Effector memory CD4-positive, alpha-beta T cell (primary cell): ENCODE measurements at regions not wholly inside any gene's neighbourhood (a gene's known extent, or its start where the extent isn't known, plus 50 kb on each side); places are given as distances from the start of the nearest gene placed in this dataset.

ENCODE experiments used
- DNase-seq, 3 donors: peaks; one replicate each; pipeline ENCODE4 v3.0.0-alpha.2; 2020
- H3K27ac ChIP-seq: 2 replicates; pipeline ENCODE4 v1.7.0; 2013; ENCODE audit warnings: mild to moderate bottlenecking, low read length, moderate library complexity; ENCODE audit not compliant: insufficient read depth, poor library complexity, severe bottlenecking
- H3K27me3 ChIP-seq: replicated peaks from 2 replicates; pipeline ENCODE4 v1.7.0; 2013; ENCODE audit warnings: mild to moderate bottlenecking, low read length; ENCODE audit not compliant: insufficient read depth, control insufficient read depth, poor library complexity, severe bottlenecking
- H3K36me3 ChIP-seq: 2 replicates; pipeline ENCODE4 v1.7.0; 2013; ENCODE audit warnings: mild to moderate bottlenecking, low read length, moderate library complexity; ENCODE audit not compliant: control insufficient read depth, insufficient read depth
- H3K4me1 ChIP-seq: 2 replicates; pipeline ENCODE4 v1.7.0; 2013; ENCODE audit warnings: low read length, mild to moderate bottlenecking; ENCODE audit not compliant: control insufficient read depth, insufficient read depth, poor library complexity, severe bottlenecking
- H3K4me3 ChIP-seq: 2 replicates; pipeline ENCODE4 v1.7.0; 2013; ENCODE audit warnings: low read length, low read depth, mild to moderate bottlenecking; ENCODE audit not compliant: insufficient read depth, poor library complexity, severe bottlenecking
- H3K9me3 ChIP-seq: 2 replicates; pipeline ENCODE4 v1.7.0; 2013; ENCODE audit warnings: mild to moderate bottlenecking, low read length, moderate library complexity; ENCODE audit not compliant: control insufficient read depth

DNA sequence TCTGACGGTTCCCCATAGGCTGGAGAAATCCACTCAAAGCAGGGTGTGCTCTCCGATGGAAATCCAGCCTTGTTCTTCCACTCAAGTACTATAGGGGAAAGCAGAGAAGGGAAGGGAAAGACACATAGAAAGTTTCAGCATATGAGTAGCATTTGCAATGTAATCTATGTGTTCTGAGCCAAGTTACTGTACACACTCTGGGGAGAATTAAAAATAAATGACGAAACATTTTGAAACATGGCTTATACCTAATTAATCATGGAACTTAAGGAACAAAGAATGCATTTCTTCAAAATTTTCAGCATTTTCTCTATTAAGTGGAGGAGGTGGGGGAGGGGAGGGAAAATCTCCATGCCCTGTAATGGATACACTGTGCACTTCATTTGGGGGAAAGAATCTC is 198.1 kb upstream of the HABP2 start:
- no peak overlapping the region for H3K27ac ChIP-seq
- no peaks in the 10 kb centered on the region for H3K27me3 ChIP-seq
- H3K4me1 ChIP-seq, result no peaks in the 10 kb centered on the region
- H3K36me3 ChIP-seq, result no peaks in the 10 kb centered on the region
- no peak for DNase-seq
- no peak overlapping the region for H3K4me3 ChIP-seq
- no peaks in the 10 kb centered on the region for H3K9me3 ChIP-seq

DNA sequence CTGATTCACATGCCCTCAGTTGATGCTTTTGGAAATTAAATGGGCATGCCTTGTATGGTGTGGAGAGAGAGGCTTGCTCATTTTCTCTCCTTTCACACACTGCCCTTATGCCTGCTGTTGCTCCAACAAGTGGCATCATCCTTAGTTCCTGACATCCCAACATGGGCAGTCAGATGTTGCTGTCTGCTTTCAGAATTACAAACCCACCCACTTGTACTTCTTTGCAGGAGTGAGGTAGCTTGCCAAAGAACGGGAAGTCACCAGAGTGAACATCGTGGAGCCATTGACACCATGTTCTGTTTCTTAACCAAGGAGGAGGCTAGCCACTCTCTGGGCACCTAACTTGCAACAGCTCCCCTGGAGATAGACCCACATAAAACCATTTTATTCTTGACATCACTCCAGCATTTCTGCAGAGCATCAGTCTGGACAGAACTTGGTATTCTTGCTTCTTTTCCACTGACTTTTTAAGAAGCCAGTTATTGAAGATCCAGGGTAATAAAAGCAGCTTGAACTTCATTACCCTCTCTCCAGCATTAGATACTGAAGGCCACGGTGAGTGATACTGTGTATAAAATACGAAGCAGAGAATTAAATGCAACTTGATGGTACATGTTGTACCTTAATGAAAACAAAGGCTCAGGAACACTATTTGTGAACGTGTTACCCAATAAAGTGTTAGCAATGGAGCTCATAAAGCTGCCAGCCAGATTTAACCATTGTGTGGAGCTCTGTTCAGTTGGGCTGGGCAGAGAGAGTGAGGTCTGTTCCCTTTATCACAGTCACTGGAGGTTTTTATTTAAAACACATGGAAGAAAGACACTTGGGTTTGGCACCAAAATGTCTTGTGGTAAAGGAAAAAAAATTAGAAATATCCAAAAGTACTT is 195.8 kb upstream of the HABP2 start:
- Histone ChIP-seq H3K9me3 (no peaks in the 10 kb centered on the region), H3K27me3 (no peaks in the 10 kb centered on the region), H3K36me3 (no peaks in the 10 kb centered on the region), H3K4me1 (no peaks in the 10 kb centered on the region), H3K4me3 (no peak overlapping the region), H3K27ac (no peak overlapping the region)
- DNase-seq, result no peak

DNA sequence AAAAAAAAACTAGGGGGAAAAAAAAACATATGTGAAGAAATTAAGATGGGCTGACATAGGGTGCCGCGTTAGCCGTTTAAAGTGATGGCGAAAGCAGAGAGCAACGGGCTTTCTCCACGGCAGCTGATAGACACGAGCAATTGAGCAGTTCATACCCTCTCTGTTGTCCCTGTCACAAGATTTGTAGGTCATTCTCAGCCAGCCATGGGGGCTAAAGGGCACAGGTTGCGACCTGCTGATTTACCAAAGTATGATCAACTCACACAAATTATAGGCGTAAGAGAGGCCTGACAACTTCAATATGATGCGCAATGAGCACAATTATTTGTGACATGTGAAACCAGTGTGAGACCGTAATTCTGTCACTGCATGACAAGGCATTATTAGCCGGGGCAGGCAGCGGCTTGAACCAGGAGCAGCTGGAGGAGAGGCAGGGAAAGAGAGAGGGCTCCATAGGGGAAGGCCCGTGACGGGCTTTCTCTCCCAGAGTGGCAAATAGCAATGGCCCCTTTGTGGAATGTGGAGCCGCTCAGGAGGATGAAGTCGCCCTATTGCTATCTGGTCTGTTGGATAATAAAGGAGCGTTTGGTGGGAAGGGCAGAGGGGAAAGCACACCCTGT is 195.1 kb upstream of the HABP2 start:
- no peak for DNase-seq
- no peak overlapping the region for H3K27ac ChIP-seq
- no peak overlapping the region for H3K4me3 ChIP-seq
- H3K9me3 ChIP-seq, result no peaks in the 10 kb centered on the region
- no peaks in the 10 kb centered on the region for H3K36me3 ChIP-seq
- no peaks in the 10 kb centered on the region for H3K4me1 ChIP-seq
- H3K27me3 ChIP-seq, result no peaks in the 10 kb centered on the region

DNA sequence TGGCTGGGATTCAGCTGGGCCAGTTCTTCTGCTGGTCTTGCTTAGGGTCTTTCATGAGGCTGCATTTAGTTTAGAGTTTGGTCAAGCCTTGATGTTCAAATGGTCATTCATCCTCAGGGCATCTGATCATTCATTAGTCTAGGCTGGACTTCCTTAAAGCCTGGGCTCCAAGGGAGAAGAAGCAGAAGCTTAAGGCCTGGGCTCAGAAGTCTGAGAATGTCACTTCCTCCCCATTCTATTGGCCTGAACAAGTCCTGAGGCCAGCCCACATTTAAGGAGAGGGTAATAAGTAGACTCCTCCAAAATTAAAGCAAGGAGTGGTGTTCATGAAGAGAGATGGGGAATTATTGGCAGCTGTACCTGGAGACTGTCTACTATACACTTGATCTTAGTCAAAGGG is 193.2 kb upstream of the HABP2 start:
- Histone ChIP-seq H3K36me3 (no peaks in the 10 kb centered on the region), H3K27me3 (no peaks in the 10 kb centered on the region), H3K27ac (no peak overlapping the region), H3K4me3 (no peak overlapping the region), H3K4me1 (no peaks in the 10 kb centered on the region), H3K9me3 (no peaks in the 10 kb centered on the region)
- no peak for DNase-seq

DNA sequence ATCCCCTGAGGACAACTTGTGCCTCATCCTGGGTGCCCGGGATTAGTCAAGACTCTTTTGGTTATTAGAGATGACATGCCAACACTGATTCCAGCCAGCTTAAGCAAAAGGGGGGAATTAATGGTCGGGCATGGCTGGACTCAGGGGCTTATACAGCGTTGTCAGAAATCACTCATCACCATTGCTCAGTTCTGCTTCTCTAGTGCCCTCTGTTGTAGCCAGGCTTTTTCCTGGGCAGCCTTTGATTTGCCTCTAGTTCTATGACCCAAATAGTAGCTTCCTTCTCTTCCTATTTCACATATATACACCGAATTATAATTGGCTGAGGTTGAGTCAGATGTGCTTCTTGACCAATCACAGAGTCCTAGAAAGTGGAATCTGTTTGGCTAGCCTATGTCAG is 192.0 kb upstream of the HABP2 start:
- Histone ChIP-seq H3K27ac (no peak overlapping the region), H3K9me3 (no peaks in the 10 kb centered on the region), H3K4me3 (no peak overlapping the region), H3K4me1 (no peaks in the 10 kb centered on the region), H3K36me3 (no peaks in the 10 kb centered on the region), H3K27me3 (no peaks in the 10 kb centered on the region)
- DNase-seq, result no peak

DNA sequence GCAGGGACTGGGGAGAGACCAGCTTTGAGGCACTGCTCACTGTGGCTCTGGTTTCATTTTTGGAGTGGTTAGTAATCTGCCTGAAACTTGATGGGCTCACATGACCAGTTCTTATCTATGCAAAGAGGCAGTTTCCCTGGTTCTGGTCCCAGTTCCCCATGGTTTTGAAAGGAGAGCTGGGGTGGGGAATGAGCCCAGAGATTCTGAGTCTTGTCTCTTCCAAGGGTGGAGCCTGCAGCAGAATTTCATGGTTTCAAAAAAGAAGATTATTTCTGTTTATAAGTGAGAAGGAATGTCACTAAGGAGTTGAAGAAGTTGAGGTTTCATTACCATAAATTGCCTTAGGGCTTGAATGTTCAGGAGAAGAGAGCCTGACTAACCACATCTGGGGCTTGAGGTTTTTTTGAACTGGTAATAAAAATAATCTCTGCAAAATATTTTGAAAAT is 190.2 kb upstream of the HABP2 start:
- Histone ChIP-seq H3K4me1 (no peaks in the 10 kb centered on the region), H3K27me3 (no peaks in the 10 kb centered on the region), H3K27ac (no peak overlapping the region), H3K9me3 (no peaks in the 10 kb centered on the region), H3K4me3 (no peak overlapping the region), H3K36me3 (no peaks in the 10 kb centered on the region)
- no peak for DNase-seq

DNA sequence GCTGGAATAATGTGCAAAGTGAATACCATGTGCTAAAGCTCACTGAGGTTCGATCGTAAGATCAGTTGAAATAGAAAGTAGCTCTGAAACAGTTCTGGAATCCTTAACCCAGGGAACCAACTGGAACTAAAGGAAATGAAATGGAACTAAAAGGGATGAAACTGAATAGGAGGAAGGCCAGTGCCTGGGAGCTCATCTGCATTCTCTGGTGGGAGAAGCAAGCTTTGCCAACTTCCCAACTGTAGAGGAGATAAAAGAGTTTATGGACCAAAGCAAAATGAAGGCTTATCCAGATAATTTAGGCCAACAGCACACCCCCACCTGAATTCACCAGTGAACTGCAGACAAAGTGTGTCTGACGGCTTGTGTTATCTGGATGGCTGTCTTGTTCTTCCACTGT is 188.6 kb upstream of the HABP2 start:
- H3K4me1 ChIP-seq, result no peaks in the 10 kb centered on the region
- DNase-seq, result no peak

DNA sequence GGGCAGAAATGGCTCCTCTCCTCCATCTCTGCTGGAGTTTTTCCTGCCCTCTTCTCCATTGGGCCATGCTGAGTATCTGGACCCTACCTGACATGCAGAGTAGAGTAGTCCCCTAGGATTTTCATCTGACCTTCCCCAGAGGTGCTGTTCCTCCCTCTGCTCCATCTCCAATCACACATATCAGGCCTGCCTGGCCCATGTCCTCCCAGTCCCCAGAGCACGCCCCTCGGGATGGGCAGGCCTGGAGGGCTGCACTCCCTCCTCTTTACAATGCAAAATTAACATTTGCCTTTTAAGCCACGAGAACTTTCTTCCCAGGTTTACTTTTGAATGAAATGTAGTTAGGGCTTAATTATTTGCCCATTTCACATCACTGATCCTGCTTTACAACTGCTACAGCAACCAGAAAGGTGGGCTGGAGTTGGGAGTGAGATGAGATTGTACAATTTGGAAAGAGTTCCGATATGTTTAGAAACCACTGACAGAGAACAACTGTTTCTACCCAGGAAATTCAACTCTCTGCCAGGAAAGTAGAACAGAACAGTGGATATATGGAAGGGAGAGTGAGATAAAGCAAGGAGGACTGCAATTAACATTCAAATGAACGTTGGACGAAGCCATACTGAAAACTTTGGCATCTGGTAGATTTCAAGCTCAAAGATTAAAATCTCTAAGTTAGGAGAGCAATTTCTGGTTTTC is 184.0 kb upstream of the HABP2 start:
- H3K9me3 ChIP-seq, result no peaks in the 10 kb centered on the region
- DNase-seq, result no peak
- H3K4me1 ChIP-seq, result no peaks in the 10 kb centered on the region
- no peaks in the 10 kb centered on the region for H3K36me3 ChIP-seq
- H3K27ac ChIP-seq, result no peak overlapping the region
- H3K4me3 ChIP-seq, result no peak overlapping the region
- H3K27me3 ChIP-seq, result no peaks in the 10 kb centered on the region

More for the DNA sequence above, 188.6 kb upstream of the HABP2 start:
- H3K9me3 ChIP-seq, result no peaks in the 10 kb centered on the region
- H3K4me3 ChIP-seq, result no peak overlapping the region
- H3K27ac ChIP-seq, result no peak overlapping the region
- no peaks in the 10 kb centered on the region for H3K27me3 ChIP-seq
- no peaks in the 10 kb centered on the region for H3K36me3 ChIP-seq

DNA sequence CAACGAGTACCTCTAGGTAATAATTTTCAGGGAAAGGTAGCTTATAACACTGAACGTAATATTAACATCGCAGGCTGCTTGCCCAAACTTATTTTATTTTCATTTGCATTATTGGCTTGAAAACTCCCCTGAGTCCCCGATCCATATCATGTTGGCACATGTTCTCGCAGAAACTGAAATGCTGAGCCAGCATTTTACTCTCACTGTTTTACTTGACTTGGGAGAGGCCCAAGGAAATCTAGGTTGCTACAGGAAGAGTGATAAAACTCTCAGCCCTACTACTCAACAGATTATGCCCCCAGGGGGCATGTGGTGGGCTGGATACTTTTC is 183.5 kb upstream of the HABP2 start:
- H3K27me3 ChIP-seq, result no peaks in the 10 kb centered on the region
- H3K9me3 ChIP-seq, result no peaks in the 10 kb centered on the region
- no peaks in the 10 kb centered on the region for H3K36me3 ChIP-seq
- no peak for DNase-seq
- no peak overlapping the region for H3K27ac ChIP-seq
- H3K4me1 ChIP-seq, result no peaks in the 10 kb centered on the region
- H3K4me3 ChIP-seq, result no peak overlapping the region

DNA sequence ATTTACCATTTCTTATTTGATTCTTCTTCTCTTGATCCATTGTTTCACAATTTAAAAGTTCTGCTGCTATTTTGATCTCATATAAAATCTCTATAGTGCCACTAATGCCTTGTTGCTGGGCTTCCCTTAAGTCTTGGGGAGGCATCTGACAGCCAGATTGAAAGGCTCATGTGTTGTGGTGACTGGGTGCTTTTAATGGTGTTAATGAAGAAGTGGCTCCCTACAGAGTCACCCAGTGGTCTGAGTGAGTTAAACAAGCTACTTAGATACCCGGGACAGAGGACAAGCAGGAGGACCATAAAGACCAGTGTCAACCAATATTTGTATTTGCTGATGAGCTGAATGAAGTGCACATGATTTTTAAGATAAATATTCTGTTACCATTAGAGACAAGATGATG is 176.4 kb upstream of the HABP2 start:
- no peaks in the 10 kb centered on the region for H3K36me3 ChIP-seq
- H3K4me1 ChIP-seq, result no peaks in the 10 kb centered on the region
- DNase-seq, result no peak
- no peaks in the 10 kb centered on the region for H3K9me3 ChIP-seq
- no peak overlapping the region for H3K27ac ChIP-seq
- no peaks in the 10 kb centered on the region for H3K27me3 ChIP-seq
- H3K4me3 ChIP-seq, result no peak overlapping the region
